B cell (primary cell): ENCODE measurements at regions not wholly inside any gene's neighbourhood (a gene's known extent, or its start where the extent isn't known, plus 50 kb on each side); places are given as distances from the start of the nearest gene placed in this dataset.

Source experiments
- CTCF ChIP-seq: fragments of 200-600 bp; IDR thresholded peaks from one replicate; pipeline ENCODE4 v1.8.0; 2022; ENCODE audit warnings: antibody characterized with exemption, mild to moderate bottlenecking
- EZH2 ChIP-seq: IDR thresholded peaks from 2 replicates; pipeline ENCODE4 v1.6.1; 2012; ENCODE audit warnings: borderline replicate concordance, low read depth, mild to moderate bottlenecking, moderate library complexity, low read length; ENCODE audit not compliant: insufficient read depth, poor library complexity, severe bottlenecking

GRCh38 chr18:75864816-75865215 is 437.3 kb upstream of the SMIM21 start:
- no peak for TF ChIP-seq CTCF
- no peak for TF ChIP-seq EZH2
